ENCODE measurements at regions not wholly inside any gene's neighbourhood (a gene's known extent, or its start where the extent isn't known, plus 50 kb on each side); places are given as distances from the start of the nearest gene placed in this dataset.

- in situ Hi-C loops (cut with MboI; ENCODE audit: low pct_unique_long_range_greater_than_20kb, low sequenced_read_pairs, unreplicated experiment): loop anchor here (25.0 kb wide), 1 partner anchor 513 kb away; no protein-coding TSS in a partner anchor
- TF ChIP-seq CTCF (IDR thresholded peaks at IDR 0.05; ENCODE audit: extremely low read depth, insufficient read depth, missing control alignments): no peak
- no peak for DNase-seq (ENCODE audit: low spot score)
Observed at GRCh38 chr2:64850642-64851041, 138.6 kb upstream of the SLC1A4 start.

- TF ChIP-seq CTCF (IDR thresholded peaks at IDR 0.05; ENCODE audit: extremely low read depth, insufficient read depth, missing control alignments): no peak
- in situ Hi-C loops (cut with MboI; ENCODE audit: low pct_unique_long_range_greater_than_20kb, low sequenced_read_pairs, unreplicated experiment): loop anchor here (25.0 kb wide), 1 partner anchor 516 kb away; no protein-coding TSS in a partner anchor
- DNase-seq (ENCODE audit: low spot score): no peak
Observed at GRCh38 chr2:64852771-64853241, 136.4 kb upstream of the SLC1A4 start.

GRCh38 chr2:64853306-64853705, 135.9 kb upstream of the SLC1A4 start:
- TF ChIP-seq CTCF (IDR thresholded peaks at IDR 0.05; ENCODE audit: extremely low read depth, insufficient read depth, missing control alignments): no peak
- in situ Hi-C loops (cut with MboI; ENCODE audit: low pct_unique_long_range_greater_than_20kb, low sequenced_read_pairs, unreplicated experiment): loop anchor here (25.0 kb wide), 1 partner anchor 516 kb away; no protein-coding TSS in a partner anchor
- DNase-seq (ENCODE audit: low spot score): no peak

- DNase-seq (ENCODE audit: low spot score): no peak
- TF ChIP-seq CTCF (IDR thresholded peaks at IDR 0.05; ENCODE audit: extremely low read depth, insufficient read depth, missing control alignments): no peak
- in situ Hi-C loops (cut with MboI; ENCODE audit: low pct_unique_long_range_greater_than_20kb, low sequenced_read_pairs, unreplicated experiment): loop anchor here (25.0 kb wide), 1 partner anchor 517 kb away; no protein-coding TSS in a partner anchor
Observed at GRCh38 chr2:64853894-64854293, 135.3 kb upstream of the SLC1A4 start.

- DNase-seq (ENCODE audit: low spot score): no peak
- no peak for TF ChIP-seq CTCF (IDR thresholded peaks at IDR 0.05; ENCODE audit: extremely low read depth, insufficient read depth, missing control alignments)
- in situ Hi-C loops (cut with MboI; ENCODE audit: low pct_unique_long_range_greater_than_20kb, low sequenced_read_pairs, unreplicated experiment): loop anchor here (25.0 kb wide), 1 partner anchor 518 kb away; no protein-coding TSS in a partner anchor
Observed at GRCh38 chr2:64854773-64855237, 134.4 kb upstream of the SLC1A4 start.

- no peak for TF ChIP-seq CTCF (IDR thresholded peaks at IDR 0.05; ENCODE audit: extremely low read depth, insufficient read depth, missing control alignments)
- no peak for DNase-seq (ENCODE audit: low spot score)
- in situ Hi-C loops (cut with MboI; ENCODE audit: low pct_unique_long_range_greater_than_20kb, low sequenced_read_pairs, unreplicated experiment): loop anchor here (25.0 kb wide), 1 partner anchor 521 kb away; no protein-coding TSS in a partner anchor
Observed at GRCh38 chr2:64857581-64858471, 131.4 kb upstream of the SLC1A4 start.

Data from GM13977 (cell line).